ENCODE measurements at regions not wholly inside any gene's neighbourhood (a gene's known extent, or its start where the extent isn't known, plus 50 kb on each side); places are given as distances from the start of the nearest gene placed in this dataset.

GRCh38 chr1:82299656-82300055 lies 498.9 kb downstream of the ADGRL2 start:
- no peak overlapping the region for H3K4ac ChIP-seq (ENCODE audit: low read depth, low read length)

More at GRCh38 chr1:82299656-82300055, 498.9 kb downstream of the ADGRL2 start:
- no peak for DNase-seq
- no peak overlapping the region for H3K56ac ChIP-seq (ENCODE audit: extremely low read depth, insufficient read depth, low read length)
- no peak overlapping the region for H3K18ac ChIP-seq (ENCODE audit: low read depth, low read length)
- H2BK20ac ChIP-seq (ENCODE audit: low read depth, low read length) = no peak overlapping the region
- no peak overlapping the region for H3K9ac ChIP-seq (ENCODE audit: low read depth, low read length)
- H4K20me1 ChIP-seq (ENCODE audit: insufficient read depth, low read length) = no peaks in the 10 kb centered on the region
- H3K4me2 ChIP-seq (ENCODE audit: low read depth, low read length) = no peak overlapping the region
- no peak overlapping the region for H3K23ac ChIP-seq (ENCODE audit: low read depth, low read length)
- no peak overlapping the region for H4K8ac ChIP-seq (ENCODE audit: low read depth in 2 of 2, low read length in 2 of 2)
- H4K5ac ChIP-seq (ENCODE audit: low read depth, low read length) = no peak overlapping the region
- H3K4me3 ChIP-seq (ENCODE audit: insufficient read depth, low read depth, low read length) = no peak overlapping the region
- no peak overlapping the region for H2AFZ ChIP-seq (replicated peaks; ENCODE audit: low read length, poor library complexity)
- H4K91ac ChIP-seq (ENCODE audit: insufficient read depth, low read depth, low read length) = no peak overlapping the region
- no peak overlapping the region for H2AK5ac ChIP-seq (ENCODE audit: low read depth, low read length)
- no peak for ATAC-seq (ENCODE audit: low read depth)
- H2BK15ac ChIP-seq (ENCODE audit: low read depth, low read length) = no peak overlapping the region
- H2BK5ac ChIP-seq (ENCODE audit: low read depth, low read length, poor library complexity, severe bottlenecking) = no peak overlapping the region
- CTCF ChIA-PET = no interaction called here
- H3K36me3 ChIP-seq (ENCODE audit: control insufficient read depth, insufficient read depth, low read length) = no peaks in the 10 kb centered on the region
- dilution Hi-C loops (cut with HindIII; ENCODE audit: low sequenced_read_pairs, unreplicated experiment) = no loop called here
- BruUV-seq (replicated peaks) = no TSS peak
- TF ChIP-seq MXI1 (IDR thresholded peaks at IDR 0.05; ENCODE audit: borderline replicate concordance, low read depth, low read length) (no peak), POLR2A (IDR thresholded peaks at IDR 0.05; ENCODE audit: low read depth, low read length) (no peak), RFX5 (IDR thresholded peaks at IDR 0.05; ENCODE audit: low read depth, low read length) (no peak), ELK1 (IDR thresholded peaks at IDR 0.05; ENCODE audit: borderline replicate concordance, low read depth, low read length) (no peak), SMC3 (IDR thresholded peaks at IDR 0.05; ENCODE audit: low read depth, low read length) (no peak), NFE2L2 (IDR thresholded peaks at IDR 0.05; ENCODE audit: low read depth, low read length) (no peak), CHD1 (IDR thresholded peaks at IDR 0.05; ENCODE audit: low read depth, low read length) (no peak), BHLHE40 (IDR thresholded peaks at IDR 0.05; ENCODE audit: low read depth, low read length) (no peak), CEBPB (IDR thresholded peaks at IDR 0.05; ENCODE audit: low read depth, low read length) (no peak), MAZ (IDR thresholded peaks at IDR 0.05; ENCODE audit: borderline replicate concordance, low read depth, low read length) (no peak), USF2 (IDR thresholded peaks at IDR 0.05; ENCODE audit: low read depth, low read length) (no peak), MAFK (IDR thresholded peaks at IDR 0.05; ENCODE audit: low read depth, low read length) (no peak)
- TF ChIP-seq, protein P1, sequence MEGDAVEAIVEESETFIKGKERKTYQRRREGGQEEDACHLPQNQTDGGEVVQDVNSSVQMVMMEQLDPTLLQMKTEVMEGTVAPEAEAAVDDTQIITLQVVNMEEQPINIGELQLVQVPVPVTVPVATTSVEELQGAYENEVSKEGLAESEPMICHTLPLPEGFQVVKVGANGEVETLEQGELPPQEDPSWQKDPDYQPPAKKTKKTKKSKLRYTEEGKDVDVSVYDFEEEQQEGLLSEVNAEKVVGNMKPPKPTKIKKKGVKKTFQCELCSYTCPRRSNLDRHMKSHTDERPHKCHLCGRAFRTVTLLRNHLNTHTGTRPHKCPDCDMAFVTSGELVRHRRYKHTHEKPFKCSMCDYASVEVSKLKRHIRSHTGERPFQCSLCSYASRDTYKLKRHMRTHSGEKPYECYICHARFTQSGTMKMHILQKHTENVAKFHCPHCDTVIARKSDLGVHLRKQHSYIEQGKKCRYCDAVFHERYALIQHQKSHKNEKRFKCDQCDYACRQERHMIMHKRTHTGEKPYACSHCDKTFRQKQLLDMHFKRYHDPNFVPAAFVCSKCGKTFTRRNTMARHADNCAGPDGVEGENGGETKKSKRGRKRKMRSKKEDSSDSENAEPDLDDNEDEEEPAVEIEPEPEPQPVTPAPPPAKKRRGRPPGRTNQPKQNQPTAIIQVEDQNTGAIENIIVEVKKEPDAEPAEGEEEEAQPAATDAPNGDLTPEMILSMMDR (conservative IDR thresholded peaks at IDR 0.05; ENCODE audit: low read depth, low read length) = no peak
- no peak overlapping the region for H3K27ac ChIP-seq (ENCODE audit: insufficient read depth, low read length)
- H3K9me1 ChIP-seq (ENCODE audit: insufficient read depth, low read length) = no peaks in the 10 kb centered on the region
- POLR2A ChIA-PET (ENCODE audit: unreplicated experiment) = no interaction called here
- H3K14ac ChIP-seq (replicated peaks; ENCODE audit: low read depth, low read length) = no peak overlapping the region
- H2AK9ac ChIP-seq (replicated peaks; ENCODE audit: low read depth, low read length, poor library complexity) = no peak overlapping the region
- intact Hi-C loops (cut with micrococcal nuclease) = no loop called here
- no peak overlapping the region for H2BK120ac ChIP-seq (ENCODE audit: low read depth, low read length)
- WGBS, 2 experiments (ENCODE audit: extremely low coverage in 2 of 2, insufficient read length in 1 of 2) = no CpG with 5 or more reads among the region's 2 CpGs
- no peaks in the 10 kb centered on the region for H3K4me1 ChIP-seq (ENCODE audit: control insufficient read depth, insufficient read depth, low read length)
- H3K9me3 ChIP-seq (ENCODE audit: control insufficient read depth, insufficient read depth, low read length) = no peaks in the 10 kb centered on the region
- in situ Hi-C loops (cut with MboI; ENCODE audit: low sequenced_read_pairs) = no loop called here
- no peaks in the 10 kb centered on the region for H3K79me1 ChIP-seq (ENCODE audit: low read depth in 1 of 2, low read length in 2 of 2)
- H3K27me3 ChIP-seq (ENCODE audit: control insufficient read depth, insufficient read depth, low read length) = no peaks in the 10 kb centered on the region
